ENCODE measurements at regions not wholly inside any gene's neighbourhood (a gene's known extent, or its start where the extent isn't known, plus 50 kb on each side); places are given as distances from the start of the nearest gene placed in this dataset.

- peaks cover 2 to 5% of the 10 kb centered on the region in 2 donors for H3K36me3 Mint-ChIP-seq (ENCODE audit: insufficient read depth in 2 of 2)
- no peak for DNase-seq
- peaks cover 16% of the 10 kb centered on the region for H3K4me1 Mint-ChIP-seq (ENCODE audit: low read depth)
- H3K27me3 Mint-ChIP-seq (ENCODE audit: low read depth) = no peaks in the 10 kb centered on the region
- peaks cover 0 to 6% of the 10 kb centered on the region in 2 donors for H3K9me3 Mint-ChIP-seq
- no peak overlapping the region for H3K4me3 Mint-ChIP-seq
- peak; percentile 36 to 88 for ATAC-seq (replicated peaks in 1 of 2)
- no peak overlapping the region for H3K27ac Mint-ChIP-seq
Observed at GRCh38 chr12:89129167-89129870, 223.0 kb downstream of the DUSP6 start.

GRCh38 chr12:89126712-89127111, 225.6 kb downstream of the DUSP6 start:
- no peaks in the 10 kb centered on the region for H3K27me3 Mint-ChIP-seq (ENCODE audit: low read depth)
- DNase-seq (no peak), ATAC-seq (replicated peaks in 1 of 2) (no peak)
- peaks cover 0 to 6% of the 10 kb centered on the region in 2 donors for H3K9me3 Mint-ChIP-seq
- H3K36me3 Mint-ChIP-seq (ENCODE audit: insufficient read depth in 2 of 2) = peaks cover 0 to 1% of the 10 kb centered on the region in 2 donors
- peaks cover 16% of the 10 kb centered on the region for H3K4me1 Mint-ChIP-seq (ENCODE audit: low read depth)
- no peak overlapping the region for H3K4me3 Mint-ChIP-seq
- no peak overlapping the region for H3K27ac Mint-ChIP-seq

- Mint-ChIP-seq H3K27me3 (ENCODE audit: low read depth) (peaks cover 11% of the 10 kb centered on the region), H3K36me3 (ENCODE audit: insufficient read depth in 2 of 2) (peaks cover 0 to 1% of the 10 kb centered on the region in 2 donors), H3K4me1 (ENCODE audit: low read depth) (peaks cover 12% of the 10 kb centered on the region), H3K9me3 (peaks cover 0 to 5% of the 10 kb centered on the region in 2 donors), H3K4me3 (no peak overlapping the region), H3K27ac (no peak overlapping the region)
- ATAC-seq (replicated peaks in 1 of 2) (no peak), DNase-seq (no peak)
Observed at GRCh38 chr12:89122852-89123251, 229.4 kb downstream of the DUSP6 start.

- DNase-seq = no peak
- Mint-ChIP-seq H3K4me1 (ENCODE audit: low read depth) (peaks cover 14% of the 10 kb centered on the region), H3K9me3 (peaks cover 0 to 4% of the 10 kb centered on the region in 2 donors), H3K27ac (no peak overlapping the region), H3K36me3 (ENCODE audit: insufficient read depth in 2 of 2) (no peaks in the 10 kb centered on the region), H3K27me3 (ENCODE audit: low read depth) (peaks cover 19% of the 10 kb centered on the region), H3K4me3 (no peak overlapping the region)
- no peak for ATAC-seq (replicated peaks in 1 of 2)
Observed at GRCh38 chr12:89117448-89118034, 234.8 kb downstream of the DUSP6 start.

- Mint-ChIP-seq H3K9me3 (no peaks in the 10 kb centered on the region), H3K27ac (no peak overlapping the region), H3K27me3 (ENCODE audit: low read depth) (peaks cover 9% of the 10 kb centered on the region), H3K36me3 (ENCODE audit: insufficient read depth in 2 of 2) (no peaks in the 10 kb centered on the region), H3K4me3 (no peak overlapping the region), H3K4me1 (ENCODE audit: low read depth) (peaks cover 5% of the 10 kb centered on the region)
- DNase-seq = no peak
- no peak for ATAC-seq (replicated peaks in 1 of 2)
Observed at GRCh38 chr12:89111964-89112363, 240.3 kb downstream of the DUSP6 start.

- ATAC-seq (replicated peaks in 1 of 2) (no peak), DNase-seq (no peak)
- peaks cover 7% of the 10 kb centered on the region for H3K27me3 Mint-ChIP-seq (ENCODE audit: low read depth)
- no peaks in the 10 kb centered on the region for H3K36me3 Mint-ChIP-seq (ENCODE audit: insufficient read depth in 2 of 2)
- H3K9me3 Mint-ChIP-seq = no peaks in the 10 kb centered on the region
- no peak overlapping the region for H3K27ac Mint-ChIP-seq
- H3K4me1 Mint-ChIP-seq (ENCODE audit: low read depth) = peaks cover 4% of the 10 kb centered on the region
- no peak overlapping the region for H3K4me3 Mint-ChIP-seq
Observed at GRCh38 chr12:89108265-89108664, 244.0 kb downstream of the DUSP6 start.

- Mint-ChIP-seq H3K9me3 (no peaks in the 10 kb centered on the region), H3K36me3 (ENCODE audit: insufficient read depth in 2 of 2) (no peaks in the 10 kb centered on the region), H3K27me3 (ENCODE audit: low read depth) (no peaks in the 10 kb centered on the region), H3K4me3 (no peak overlapping the region), H3K4me1 (ENCODE audit: low read depth) (no peaks in the 10 kb centered on the region), H3K27ac (no peak overlapping the region)
- ATAC-seq (replicated peaks in 1 of 2) (no peak), DNase-seq (no peak)
Observed at GRCh38 chr12:89106950-89107349, 245.4 kb downstream of the DUSP6 start.

GRCh38 chr12:89105243-89105642, 247.1 kb downstream of the DUSP6 start:
- Mint-ChIP-seq H3K27ac (no peak overlapping the region), H3K36me3 (ENCODE audit: insufficient read depth in 2 of 2) (no peaks in the 10 kb centered on the region), H3K9me3 (no peaks in the 10 kb centered on the region), H3K4me3 (no peak overlapping the region), H3K4me1 (ENCODE audit: low read depth) (peaks cover 7% of the 10 kb centered on the region), H3K27me3 (ENCODE audit: low read depth) (no peaks in the 10 kb centered on the region)
- ATAC-seq (replicated peaks in 1 of 2) (no peak), DNase-seq (no peak)

- H3K4me3 Mint-ChIP-seq = no peak overlapping the region
Observed at GRCh38 chr12:89103831-89104230, 248.5 kb downstream of the DUSP6 start.

GRCh38 chr12:89101440-89101839, 250.9 kb downstream of the DUSP6 start:
- H3K27ac Mint-ChIP-seq = no peak overlapping the region

More at GRCh38 chr12:89103831-89104230, 248.5 kb downstream of the DUSP6 start:
- Mint-ChIP-seq H3K27me3 (ENCODE audit: low read depth) (no peaks in the 10 kb centered on the region), H3K27ac (no peak overlapping the region), H3K9me3 (no peaks in the 10 kb centered on the region), H3K36me3 (ENCODE audit: insufficient read depth in 2 of 2) (no peaks in the 10 kb centered on the region), H3K4me1 (ENCODE audit: low read depth) (peaks cover 7% of the 10 kb centered on the region)
- ATAC-seq (replicated peaks in 1 of 2) (no peak), DNase-seq (no peak)

GRCh38 chr12:89098441-89099112, 253.7 kb downstream of the DUSP6 start:
- DNase-seq = no peak
- Mint-ChIP-seq H3K4me1 (ENCODE audit: low read depth) (peaks cover 9% of the 10 kb centered on the region), H3K9me3 (peaks cover under 1% of the 10 kb centered on the region in 2 donors), H3K27ac (no peak overlapping the region), H3K27me3 (ENCODE audit: low read depth) (peaks cover 6% of the 10 kb centered on the region), H3K4me3 (no peak overlapping the region), H3K36me3 (ENCODE audit: insufficient read depth in 2 of 2) (no peaks in the 10 kb centered on the region)
- ATAC-seq (replicated peaks in 1 of 2) = no peak

More at GRCh38 chr12:89101440-89101839, 250.9 kb downstream of the DUSP6 start:
- Mint-ChIP-seq H3K9me3 (no peaks in the 10 kb centered on the region), H3K4me3 (no peak overlapping the region), H3K27me3 (ENCODE audit: low read depth) (peaks cover 6% of the 10 kb centered on the region), H3K36me3 (ENCODE audit: insufficient read depth in 2 of 2) (no peaks in the 10 kb centered on the region), H3K4me1 (ENCODE audit: low read depth) (peaks cover 7% of the 10 kb centered on the region)
- ATAC-seq (replicated peaks in 1 of 2) = no peak
- no peak for DNase-seq

GRCh38 chr12:89092297-89092696, 260.0 kb downstream of the DUSP6 start:
- H3K36me3 Mint-ChIP-seq (ENCODE audit: insufficient read depth in 2 of 2) = peaks cover 23 to 43% of the 10 kb centered on the region in 2 donors
- ATAC-seq (replicated peaks in 1 of 2) (peak; percentile 82 to 93), DNase-seq (peak; percentile 14 to 24)
- H3K9me3 Mint-ChIP-seq = peaks cover 19 to 21% of the 10 kb centered on the region in 2 donors
- H3K4me3 Mint-ChIP-seq = peak overlapping the region; percentile 21 to 53
- H3K4me1 Mint-ChIP-seq (ENCODE audit: low read depth) = peaks cover 35% of the 10 kb centered on the region
- H3K27ac Mint-ChIP-seq = peak overlapping the region; percentile 39
- H3K27me3 Mint-ChIP-seq (ENCODE audit: low read depth) = peaks cover under 1% of the 10 kb centered on the region

GRCh38 chr12:89091293-89091841, 260.9 kb downstream of the DUSP6 start:
- Mint-ChIP-seq H3K4me3 (no peak overlapping the region), H3K27me3 (ENCODE audit: low read depth) (no peaks in the 10 kb centered on the region), H3K27ac (no peak overlapping the region), H3K9me3 (peaks cover 19 to 21% of the 10 kb centered on the region in 2 donors), H3K4me1 (ENCODE audit: low read depth) (peaks cover 39% of the 10 kb centered on the region), H3K36me3 (ENCODE audit: insufficient read depth in 2 of 2) (peaks cover 23 to 43% of the 10 kb centered on the region in 2 donors)
- DNase-seq = no peak
- no peak for ATAC-seq (replicated peaks in 1 of 2)

All from activated T-cell treated with anti-CD3 and anti-CD28 coated beads, Interleukin-2, amount 50 U/mL, for 72 hours (primary cell).